Activated CD4-positive, alpha-beta T cell treated with anti-CD3 and anti-CD28 coated beads, Interleukin-2, Interleukin-4, amounts not matched to agents 100 ng/mL and 50 ng/mL, durations not matched to agents 16 hours and 8 hours (primary cell): ENCODE measurements at regions not wholly inside any gene's neighbourhood (a gene's known extent, or its start where the extent isn't known, plus 50 kb on each side); places are given as distances from the start of the nearest gene placed in this dataset.
A peak's percentile ranks its signal among the peaks of the same experiment; 100 is the strongest.

Experiments
- DNase-seq: peaks from one replicate; pipeline ENCODE4 v3.0.0-alpha.2; 2020; ENCODE audit warnings: low spot score

- DNase-seq = peak; percentile 25
Observed at GRCh38 chr11:28529540-28530410, 421.6 kb downstream of the METTL15 start.

- no peak for DNase-seq
Observed at GRCh38 chr11:28529046-28529445, 420.9 kb downstream of the METTL15 start.

- no peak for DNase-seq
Observed at GRCh38 chr11:28528217-28528616, 420.0 kb downstream of the METTL15 start.

GRCh38 chr11:28526406-28526751 lies 418.2 kb downstream of the METTL15 start:
- no peak for DNase-seq

GRCh38 chr11:28525636-28526405 lies 417.6 kb downstream of the METTL15 start:
- DNase-seq = no peak

- no peak for DNase-seq
Observed at GRCh38 chr11:28524098-28524497, 415.9 kb downstream of the METTL15 start.

- DNase-seq = no peak
Observed at GRCh38 chr11:28521075-28521474, 412.9 kb downstream of the METTL15 start.

GRCh38 chr11:28520291-28520690 lies 412.1 kb downstream of the METTL15 start:
- DNase-seq = no peak

- DNase-seq = no peak
Observed at GRCh38 chr11:28518825-28519224, 410.6 kb downstream of the METTL15 start.

- no peak for DNase-seq
Observed at GRCh38 chr11:28517621-28518020, 409.4 kb downstream of the METTL15 start.

- no peak for DNase-seq
Observed at GRCh38 chr11:28514391-28514790, 406.2 kb downstream of the METTL15 start.

- DNase-seq = no peak
Observed at GRCh38 chr11:28512143-28512756, 404.1 kb downstream of the METTL15 start.

- DNase-seq = no peak
Observed at GRCh38 chr11:28505232-28505631, 397.0 kb downstream of the METTL15 start.

GRCh38 chr11:28504555-28505110 lies 396.4 kb downstream of the METTL15 start:
- DNase-seq = no peak

- no peak for DNase-seq
Observed at GRCh38 chr11:28495333-28495732, 387.1 kb downstream of the METTL15 start.

- no peak for DNase-seq
Observed at GRCh38 chr11:28491431-28491830, 383.2 kb downstream of the METTL15 start.

- DNase-seq = no peak
Observed at GRCh38 chr11:28490773-28491382, 382.7 kb downstream of the METTL15 start.

- DNase-seq = no peak
Observed at GRCh38 chr11:28488336-28488735, 380.1 kb downstream of the METTL15 start.

GRCh38 chr11:28483072-28483867 lies 375.1 kb downstream of the METTL15 start:
- no peak for DNase-seq

- DNase-seq = no peak
Observed at GRCh38 chr11:28482666-28483065, 374.5 kb downstream of the METTL15 start.
